ENCODE measurements at regions not wholly inside any gene's neighbourhood (a gene's known extent, or its start where the extent isn't known, plus 50 kb on each side); places are given as distances from the start of the nearest gene placed in this dataset.

DNA sequence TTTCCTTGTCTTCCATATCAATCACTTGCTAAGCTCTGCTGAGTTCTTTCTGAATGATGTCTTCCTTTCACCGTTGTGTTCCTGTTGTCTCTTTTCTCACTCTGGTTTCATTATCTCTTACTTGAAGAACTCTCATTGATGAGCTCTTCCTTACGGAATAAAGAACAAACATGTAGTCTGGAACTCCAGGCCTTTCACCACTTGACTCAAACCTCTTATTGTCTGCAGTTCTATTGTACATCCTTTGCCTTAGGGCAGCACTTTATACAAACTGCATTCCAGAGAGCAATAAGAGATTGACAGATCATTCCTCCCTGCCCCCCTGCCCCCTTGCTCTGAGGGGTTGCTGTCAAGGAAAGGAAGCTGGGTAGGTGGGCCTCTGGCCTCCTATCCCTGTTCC lies 517.4 kb downstream of the TMEM135 start:
- Histone ChIP-seq H3K4me1 (no peaks in the 10 kb centered on the region), H3K27ac (no peak overlapping the region), H3K9me3 (peaks cover 0 to 7% (median 0%) of the 10 kb centered on the region in 3 donors), H3K36me3 (replicated peaks in 1 of 2; ENCODE audit: insufficient read depth in 1 of 2, low read depth in 2 of 2) (no peaks in the 10 kb centered on the region), H3K4me3 (no peak overlapping the region), H3K27me3 (no peaks in the 10 kb centered on the region)
- 60 to 64% methylated on average over 2 of the region's 2 CpGs for WGBS, 2 donors
- intact Hi-C loops (cut with DNase I): no loop called here
- ATAC-seq (no peak), DNase-seq (no peak)
- TF ChIP-seq, protein P1, sequence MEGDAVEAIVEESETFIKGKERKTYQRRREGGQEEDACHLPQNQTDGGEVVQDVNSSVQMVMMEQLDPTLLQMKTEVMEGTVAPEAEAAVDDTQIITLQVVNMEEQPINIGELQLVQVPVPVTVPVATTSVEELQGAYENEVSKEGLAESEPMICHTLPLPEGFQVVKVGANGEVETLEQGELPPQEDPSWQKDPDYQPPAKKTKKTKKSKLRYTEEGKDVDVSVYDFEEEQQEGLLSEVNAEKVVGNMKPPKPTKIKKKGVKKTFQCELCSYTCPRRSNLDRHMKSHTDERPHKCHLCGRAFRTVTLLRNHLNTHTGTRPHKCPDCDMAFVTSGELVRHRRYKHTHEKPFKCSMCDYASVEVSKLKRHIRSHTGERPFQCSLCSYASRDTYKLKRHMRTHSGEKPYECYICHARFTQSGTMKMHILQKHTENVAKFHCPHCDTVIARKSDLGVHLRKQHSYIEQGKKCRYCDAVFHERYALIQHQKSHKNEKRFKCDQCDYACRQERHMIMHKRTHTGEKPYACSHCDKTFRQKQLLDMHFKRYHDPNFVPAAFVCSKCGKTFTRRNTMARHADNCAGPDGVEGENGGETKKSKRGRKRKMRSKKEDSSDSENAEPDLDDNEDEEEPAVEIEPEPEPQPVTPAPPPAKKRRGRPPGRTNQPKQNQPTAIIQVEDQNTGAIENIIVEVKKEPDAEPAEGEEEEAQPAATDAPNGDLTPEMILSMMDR (IDR thresholded peaks at IDR 0.05): no peak
- TF ChIP-seq POLR2A (IDR thresholded peaks at IDR 0.05): no peak

DNA sequence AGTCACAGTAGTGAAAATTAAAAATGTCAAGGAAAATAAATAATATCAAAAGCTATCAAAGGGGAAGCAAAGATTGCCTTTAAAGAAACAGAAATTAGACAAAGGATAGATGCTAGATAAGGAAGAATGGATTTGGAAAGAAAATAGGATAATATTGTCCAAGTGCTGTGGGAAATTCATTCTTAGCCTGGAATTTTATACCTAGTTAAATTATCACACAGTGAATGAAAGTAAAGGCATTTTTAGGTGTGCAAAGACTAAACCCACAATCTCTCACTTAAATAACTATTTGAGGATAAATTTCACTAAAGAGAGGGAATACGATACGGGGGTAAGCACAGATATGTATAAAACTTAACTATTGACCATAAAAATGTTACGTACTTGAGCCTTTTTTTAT lies 511.1 kb downstream of the TMEM135 start:
- Histone ChIP-seq H3K27ac (no peak overlapping the region), H3K4me1 (no peaks in the 10 kb centered on the region), H3K36me3 (replicated peaks in 1 of 2; ENCODE audit: insufficient read depth in 1 of 2, low read depth in 2 of 2) (no peaks in the 10 kb centered on the region), H3K4me3 (no peak overlapping the region), H3K9me3 (peaks cover 0 to 7% (median 0%) of the 10 kb centered on the region in 3 donors), H3K27me3 (no peaks in the 10 kb centered on the region)
- DNase-seq (no peak), ATAC-seq (no peak)
- TF ChIP-seq POLR2A (IDR thresholded peaks at IDR 0.05): no peak
- TF ChIP-seq, protein P1 (IDR thresholded peaks at IDR 0.05): no peak
- intact Hi-C loops (cut with DNase I): no loop called here
- WGBS, 2 donors: 63 to 77% methylated on average over 3 of the region's 3 CpGs

DNA sequence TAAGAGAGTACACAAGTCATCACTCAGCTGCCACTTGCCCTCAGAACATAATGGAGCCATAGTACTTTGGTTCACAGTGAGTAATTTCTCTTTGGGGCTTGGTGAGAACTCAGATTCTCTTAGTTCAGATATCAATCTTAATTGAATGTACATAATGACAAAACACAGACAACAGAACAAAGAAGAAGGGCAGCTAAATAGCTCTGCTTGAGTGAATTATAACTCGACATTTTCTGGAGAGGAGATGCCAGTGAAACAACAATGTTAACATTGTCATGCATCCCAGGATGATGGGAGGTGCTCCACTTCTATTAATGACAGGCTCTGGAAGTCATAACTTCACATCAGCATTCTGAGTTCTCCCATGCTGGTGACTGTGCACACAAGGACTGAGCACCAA lies 508.1 kb downstream of the TMEM135 start:
- no peaks in the 10 kb centered on the region for H3K36me3 ChIP-seq (replicated peaks in 1 of 2; ENCODE audit: insufficient read depth in 1 of 2, low read depth in 2 of 2)
- intact Hi-C loops (cut with DNase I): no loop called here
- no peak for DNase-seq
- no peaks in the 10 kb centered on the region for H3K4me1 ChIP-seq
- ATAC-seq: no peak
- WGBS, 2 donors: 32 to 37% methylated on average over 1 of the region's 1 CpG
- TF ChIP-seq, protein P1 (IDR thresholded peaks at IDR 0.05): no peak
- TF ChIP-seq POLR2A (IDR thresholded peaks at IDR 0.05): no peak
- peaks cover 0 to 20% (median 0%) of the 10 kb centered on the region in 3 donors for H3K9me3 ChIP-seq
- H3K4me3 ChIP-seq: no peak overlapping the region
- no peak overlapping the region for H3K27ac ChIP-seq
- H3K27me3 ChIP-seq: no peaks in the 10 kb centered on the region

DNA sequence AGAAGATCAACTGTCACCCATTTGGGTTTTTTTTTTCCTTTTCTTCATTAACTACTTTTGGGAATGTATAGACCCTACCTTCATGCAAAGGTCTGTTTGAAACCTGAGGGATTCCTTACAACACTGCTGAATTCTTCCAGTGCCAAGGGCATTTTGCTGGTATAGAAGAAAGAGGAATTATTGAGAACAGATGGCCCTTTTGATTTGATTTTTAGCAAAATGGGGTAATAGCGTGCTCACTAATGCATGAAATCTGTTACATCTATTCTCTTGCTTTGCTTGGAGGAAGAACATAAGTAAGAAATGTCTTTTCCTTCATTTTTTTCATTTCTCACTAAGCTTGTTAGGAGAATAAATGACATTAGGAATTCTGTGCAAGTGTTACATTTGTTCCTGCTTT lies 501.9 kb downstream of the TMEM135 start:
- TF ChIP-seq, protein P1 (IDR thresholded peaks at IDR 0.05): no peak
- TF ChIP-seq POLR2A (IDR thresholded peaks at IDR 0.05): no peak
- no peaks in the 10 kb centered on the region for H3K4me1 ChIP-seq
- H3K36me3 ChIP-seq (replicated peaks in 1 of 2; ENCODE audit: insufficient read depth in 1 of 2, low read depth in 2 of 2): no peaks in the 10 kb centered on the region
- H3K9me3 ChIP-seq: peaks cover 0 to 16% (median 0%) of the 10 kb centered on the region in 3 donors
- no peaks in the 10 kb centered on the region for H3K27me3 ChIP-seq
- no peak for ATAC-seq
- H3K27ac ChIP-seq: no peak overlapping the region
- no peak overlapping the region for H3K4me3 ChIP-seq
- intact Hi-C loops (cut with DNase I): no loop called here
- DNase-seq: no peak
- 70 to 81% methylated on average over 1 of the region's 1 CpG for WGBS, 2 donors

DNA sequence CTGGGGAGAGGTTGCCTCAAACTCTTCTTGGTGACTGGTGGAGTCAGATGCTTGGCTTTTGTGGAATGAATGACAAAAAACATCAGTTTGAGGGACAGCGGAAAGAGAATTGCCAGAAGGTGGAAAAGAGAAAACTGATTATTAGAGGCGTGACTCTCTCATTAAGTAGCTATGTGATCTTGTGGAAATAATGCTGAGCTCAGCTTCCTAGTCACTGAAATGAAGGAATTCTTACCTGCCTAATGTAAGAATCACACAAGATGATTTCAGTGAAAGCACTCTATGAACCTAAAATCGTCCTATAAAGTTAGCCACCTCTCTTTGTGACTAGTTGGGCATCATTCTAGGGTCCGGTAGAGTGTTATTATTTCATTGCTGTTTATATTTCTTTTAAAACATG lies 498.8 kb downstream of the TMEM135 start:
- Histone ChIP-seq H3K9me3 (no peaks in the 10 kb centered on the region), H3K27ac (no peak overlapping the region), H3K4me1 (no peaks in the 10 kb centered on the region), H3K4me3 (no peak overlapping the region), H3K27me3 (no peaks in the 10 kb centered on the region), H3K36me3 (replicated peaks in 1 of 2; ENCODE audit: insufficient read depth in 1 of 2, low read depth in 2 of 2) (no peaks in the 10 kb centered on the region)
- DNase-seq (no peak), ATAC-seq (no peak)
- 67 to 75% methylated on average over 4 of the region's 4 CpGs for WGBS, 2 donors
- intact Hi-C loops (cut with DNase I): no loop called here
- TF ChIP-seq POLR2A (IDR thresholded peaks at IDR 0.05): no peak
- TF ChIP-seq, protein P1 (IDR thresholded peaks at IDR 0.05): no peak
